ENCODE measurements at regions not wholly inside any gene's neighbourhood (a gene's known extent, or its start where the extent isn't known, plus 50 kb on each side); places are given as distances from the start of the nearest gene placed in this dataset.
"Not testable (repeated sequence)": the region's sequence is repeated elsewhere in the genome, so short reads cannot be mapped to it uniquely, and the experiment has no call there.

DNA sequence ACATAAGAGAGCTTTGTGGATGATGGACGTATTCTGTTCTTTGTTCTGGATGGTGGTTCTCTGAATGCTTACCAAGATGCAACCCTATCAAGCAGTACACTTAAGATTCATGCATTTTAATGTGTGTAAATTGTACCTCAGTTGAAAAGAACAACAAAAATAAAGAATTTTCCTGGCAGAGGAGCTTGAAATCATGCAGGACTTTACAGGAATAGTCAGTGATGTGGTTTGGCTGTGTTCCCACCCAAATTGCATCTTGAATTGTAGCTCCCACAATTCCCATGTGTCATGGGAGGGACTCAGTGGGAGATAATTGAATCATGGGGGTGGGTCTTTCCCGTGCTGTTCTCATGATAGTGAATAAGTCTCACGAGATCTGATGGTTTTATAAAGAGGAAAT, 430.6 kb upstream of the ASIC2 start:
- TF ChIP-seq TCF4 (CRISPR knock-in tag; IDR thresholded peaks at IDR 0.05; ENCODE audit: borderline replicate concordance); ZC3H10 (CRISPR knock-in tag; IDR thresholded peaks at IDR 0.05); ZNF8 (CRISPR knock-in tag; IDR thresholded peaks at IDR 0.05); SNAI2 (CRISPR knock-in tag; IDR thresholded peaks at IDR 0.05); GLIS3 (CRISPR knock-in tag; IDR thresholded peaks at IDR 0.05); CSRNP3 (CRISPR knock-in tag; IDR thresholded peaks at IDR 0.05); ZNF70 (CRISPR knock-in tag; IDR thresholded peaks at IDR 0.05); ARNTL (CRISPR knock-in tag; IDR thresholded peaks at IDR 0.05; ENCODE audit: borderline replicate concordance, low read depth); ZNF565 (CRISPR knock-in tag; conservative IDR thresholded peaks at IDR 0.05; ENCODE audit: low read depth); CSDC2 (CRISPR knock-in tag; IDR thresholded peaks at IDR 0.05); ZFP30 (CRISPR knock-in tag; IDR thresholded peaks at IDR 0.05): not testable (repeated sequence)
- TF ChIP-seq, protein P1, sequence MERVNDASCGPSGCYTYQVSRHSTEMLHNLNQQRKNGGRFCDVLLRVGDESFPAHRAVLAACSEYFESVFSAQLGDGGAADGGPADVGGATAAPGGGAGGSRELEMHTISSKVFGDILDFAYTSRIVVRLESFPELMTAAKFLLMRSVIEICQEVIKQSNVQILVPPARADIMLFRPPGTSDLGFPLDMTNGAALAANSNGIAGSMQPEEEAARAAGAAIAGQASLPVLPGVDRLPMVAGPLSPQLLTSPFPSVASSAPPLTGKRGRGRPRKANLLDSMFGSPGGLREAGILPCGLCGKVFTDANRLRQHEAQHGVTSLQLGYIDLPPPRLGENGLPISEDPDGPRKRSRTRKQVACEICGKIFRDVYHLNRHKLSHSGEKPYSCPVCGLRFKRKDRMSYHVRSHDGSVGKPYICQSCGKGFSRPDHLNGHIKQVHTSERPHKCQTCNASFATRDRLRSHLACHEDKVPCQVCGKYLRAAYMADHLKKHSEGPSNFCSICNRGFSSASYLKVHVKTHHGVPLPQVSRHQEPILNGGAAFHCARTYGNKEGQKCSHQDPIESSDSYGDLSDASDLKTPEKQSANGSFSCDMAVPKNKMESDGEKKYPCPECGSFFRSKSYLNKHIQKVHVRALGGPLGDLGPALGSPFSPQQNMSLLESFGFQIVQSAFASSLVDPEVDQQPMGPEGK (CRISPR knock-in tag; IDR thresholded peaks at IDR 0.05; ENCODE audit: borderline replicate concordance) = not testable (repeated sequence)
- TF ChIP-seq, protein P2, sequence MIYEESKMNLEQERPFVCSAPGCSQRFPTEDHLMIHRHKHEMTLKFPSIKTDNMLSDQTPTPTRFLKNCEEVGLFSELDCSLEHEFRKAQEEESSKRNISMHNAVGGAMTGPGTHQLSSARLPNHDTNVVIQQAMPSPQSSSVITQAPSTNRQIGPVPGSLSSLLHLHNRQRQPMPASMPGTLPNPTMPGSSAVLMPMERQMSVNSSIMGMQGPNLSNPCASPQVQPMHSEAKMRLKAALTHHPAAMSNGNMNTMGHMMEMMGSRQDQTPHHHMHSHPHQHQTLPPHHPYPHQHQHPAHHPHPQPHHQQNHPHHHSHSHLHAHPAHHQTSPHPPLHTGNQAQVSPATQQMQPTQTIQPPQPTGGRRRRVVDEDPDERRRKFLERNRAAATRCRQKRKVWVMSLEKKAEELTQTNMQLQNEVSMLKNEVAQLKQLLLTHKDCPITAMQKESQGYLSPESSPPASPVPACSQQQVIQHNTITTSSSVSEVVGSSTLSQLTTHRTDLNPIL (CRISPR knock-in tag; IDR thresholded peaks at IDR 0.05; ENCODE audit: low read depth) = not testable (repeated sequence)
